Choroid plexus epithelial cell (primary cell): ENCODE measurements at regions not wholly inside any gene's neighbourhood (a gene's known extent, or its start where the extent isn't known, plus 50 kb on each side); places are given as distances from the start of the nearest gene placed in this dataset.
A peak's percentile ranks its signal among the peaks of the same experiment; 100 is the strongest.

Experiments
- DNase-seq: peaks from one replicate; pipeline ENCODE4 v3.0.0-alpha.2; 2010; ENCODE audit warnings: low read depth
- H3K4me3 ChIP-seq: 2 replicates; pipeline ENCODE4 v1.5.1; 2011; ENCODE audit warnings: low read depth, mild to moderate bottlenecking, control low read depth, low read length, moderate library complexity
- TF ChIP-seq, protein P1 (sequence below): conservative IDR thresholded peaks from 2 replicates; pipeline ENCODE4 v1.5.1; 2011; ENCODE audit warnings: low read depth, mild to moderate bottlenecking, control low read depth, inconsistent platforms, low read length, moderate library complexity

DNA sequence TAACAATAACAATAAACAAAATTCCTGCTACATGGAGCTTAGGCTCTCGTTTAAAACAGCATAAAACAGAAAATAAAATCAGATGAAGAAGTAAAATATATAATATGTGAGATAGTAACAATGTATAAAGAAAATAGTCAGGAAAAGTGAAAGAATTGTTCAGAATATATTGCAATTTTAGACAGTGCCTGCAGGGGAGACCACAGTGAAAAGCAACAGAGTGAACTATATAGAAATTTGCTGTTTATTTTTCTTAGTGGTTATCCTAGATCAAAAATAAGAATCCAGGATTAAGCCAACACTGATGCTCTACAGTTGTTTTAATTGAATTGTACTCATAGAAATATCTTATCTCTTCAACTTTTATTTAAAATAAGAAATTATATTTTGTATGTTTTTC is 1639.0 kb upstream of the B3GALT2 start:
- TF ChIP-seq, protein P1, sequence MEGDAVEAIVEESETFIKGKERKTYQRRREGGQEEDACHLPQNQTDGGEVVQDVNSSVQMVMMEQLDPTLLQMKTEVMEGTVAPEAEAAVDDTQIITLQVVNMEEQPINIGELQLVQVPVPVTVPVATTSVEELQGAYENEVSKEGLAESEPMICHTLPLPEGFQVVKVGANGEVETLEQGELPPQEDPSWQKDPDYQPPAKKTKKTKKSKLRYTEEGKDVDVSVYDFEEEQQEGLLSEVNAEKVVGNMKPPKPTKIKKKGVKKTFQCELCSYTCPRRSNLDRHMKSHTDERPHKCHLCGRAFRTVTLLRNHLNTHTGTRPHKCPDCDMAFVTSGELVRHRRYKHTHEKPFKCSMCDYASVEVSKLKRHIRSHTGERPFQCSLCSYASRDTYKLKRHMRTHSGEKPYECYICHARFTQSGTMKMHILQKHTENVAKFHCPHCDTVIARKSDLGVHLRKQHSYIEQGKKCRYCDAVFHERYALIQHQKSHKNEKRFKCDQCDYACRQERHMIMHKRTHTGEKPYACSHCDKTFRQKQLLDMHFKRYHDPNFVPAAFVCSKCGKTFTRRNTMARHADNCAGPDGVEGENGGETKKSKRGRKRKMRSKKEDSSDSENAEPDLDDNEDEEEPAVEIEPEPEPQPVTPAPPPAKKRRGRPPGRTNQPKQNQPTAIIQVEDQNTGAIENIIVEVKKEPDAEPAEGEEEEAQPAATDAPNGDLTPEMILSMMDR = peak; percentile 19
- DNase-seq = no peak
- no peak overlapping the region for H3K4me3 ChIP-seq

DNA sequence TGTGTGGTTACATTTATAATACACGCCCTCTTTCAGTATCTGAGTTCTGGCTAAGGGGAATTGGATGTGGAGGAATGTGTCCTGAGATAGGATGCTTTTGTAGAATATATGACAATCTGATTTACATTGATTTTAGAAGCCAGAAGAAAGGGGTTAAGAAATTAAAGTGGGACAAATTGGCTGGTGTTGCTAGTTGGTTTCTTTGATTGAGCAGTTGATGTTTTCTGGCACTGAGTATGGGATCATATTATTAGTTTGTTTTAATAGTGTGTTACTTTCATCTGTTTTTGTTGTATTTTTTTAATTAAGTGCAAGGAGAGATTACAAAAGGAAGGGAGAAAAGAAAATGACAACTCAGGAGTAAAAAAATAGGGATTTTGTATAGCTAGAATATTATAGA is 1634.7 kb upstream of the B3GALT2 start:
- no peak for DNase-seq
- TF ChIP-seq, protein P1 = no peak
- H3K4me3 ChIP-seq = no peak overlapping the region

DNA sequence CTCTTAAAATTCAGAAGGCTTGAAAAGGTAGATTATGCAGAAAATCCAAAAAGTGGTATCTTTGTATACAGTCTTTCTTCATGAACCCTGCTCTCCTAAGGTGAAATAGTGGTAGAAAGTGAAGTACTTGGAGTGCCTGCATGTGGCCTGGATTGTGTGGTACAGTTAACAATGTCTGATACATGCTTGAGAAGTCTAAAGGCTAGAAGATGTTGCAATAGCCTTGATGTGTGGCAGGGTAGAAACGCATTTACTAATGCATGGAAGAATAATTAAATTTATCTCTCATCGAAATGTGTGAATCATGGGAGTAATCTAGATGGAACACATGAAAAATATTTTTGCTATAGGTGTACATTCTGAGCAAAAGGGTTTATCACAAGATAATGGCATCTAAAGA is 1632.3 kb upstream of the B3GALT2 start:
- no peak overlapping the region for H3K4me3 ChIP-seq
- TF ChIP-seq, protein P1 = no peak
- DNase-seq = no peak

DNA sequence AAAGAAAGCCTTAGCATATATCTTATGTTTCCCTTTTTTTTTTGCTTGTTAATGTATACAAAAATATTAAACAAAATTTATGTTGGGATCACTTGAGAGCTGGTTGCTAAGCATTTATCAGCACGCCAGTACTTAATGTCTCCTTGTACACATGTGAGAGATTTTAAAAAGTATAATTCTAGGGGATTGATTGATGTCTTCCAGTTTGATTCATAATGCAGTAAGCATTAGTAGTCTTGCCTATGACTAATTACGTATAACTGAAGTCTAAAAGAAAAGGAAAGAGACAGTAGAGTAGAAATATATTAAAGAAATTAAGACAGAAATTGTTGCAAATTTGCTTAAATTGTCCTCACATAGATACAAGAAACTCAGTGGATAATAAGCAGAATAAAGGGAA is 1630.4 kb upstream of the B3GALT2 start:
- no peak for DNase-seq
- TF ChIP-seq, protein P1 = no peak
- H3K4me3 ChIP-seq = no peak overlapping the region

DNA sequence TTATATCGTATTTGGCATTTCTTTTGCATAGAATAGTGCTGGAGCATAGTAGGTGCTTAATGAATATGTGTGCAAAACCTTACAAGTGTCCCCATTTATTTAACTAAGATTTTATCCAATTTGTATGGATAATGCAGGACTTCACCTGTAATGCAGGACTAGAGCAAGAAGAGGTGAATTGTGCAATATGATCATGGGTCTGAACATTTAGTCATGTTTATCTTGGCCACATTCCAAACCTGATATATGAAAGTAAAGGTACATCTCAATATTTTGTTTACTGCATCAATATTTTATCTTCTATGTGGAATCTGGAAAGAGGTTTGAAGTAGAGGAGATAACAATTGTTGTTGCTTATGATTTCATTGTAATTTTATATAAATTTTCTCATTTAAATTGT is 1626.7 kb upstream of the B3GALT2 start:
- DNase-seq = no peak
- no peak overlapping the region for H3K4me3 ChIP-seq
- TF ChIP-seq, protein P1 = no peak

DNA sequence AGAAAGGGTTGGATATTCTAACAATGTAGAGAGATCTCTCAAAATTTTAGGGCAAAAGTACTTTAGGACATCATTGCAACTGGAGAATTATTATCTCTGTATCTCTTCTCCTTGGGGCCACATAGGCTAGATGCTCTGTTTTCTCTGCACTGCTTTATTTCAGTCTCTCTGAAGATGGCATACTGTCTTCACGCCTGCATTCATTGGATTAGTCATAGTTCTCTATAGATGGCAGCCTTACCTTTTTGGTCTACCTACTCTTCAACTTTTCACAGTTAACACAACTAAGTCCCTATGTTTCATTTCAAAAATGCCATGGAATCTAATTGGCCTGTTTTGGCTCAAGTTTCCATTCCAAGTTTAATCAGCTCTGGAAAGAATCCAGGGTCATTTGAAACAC is 1623.3 kb upstream of the B3GALT2 start:
- no peak for DNase-seq
- H3K4me3 ChIP-seq = no peak overlapping the region
- TF ChIP-seq, protein P1 = no peak

DNA sequence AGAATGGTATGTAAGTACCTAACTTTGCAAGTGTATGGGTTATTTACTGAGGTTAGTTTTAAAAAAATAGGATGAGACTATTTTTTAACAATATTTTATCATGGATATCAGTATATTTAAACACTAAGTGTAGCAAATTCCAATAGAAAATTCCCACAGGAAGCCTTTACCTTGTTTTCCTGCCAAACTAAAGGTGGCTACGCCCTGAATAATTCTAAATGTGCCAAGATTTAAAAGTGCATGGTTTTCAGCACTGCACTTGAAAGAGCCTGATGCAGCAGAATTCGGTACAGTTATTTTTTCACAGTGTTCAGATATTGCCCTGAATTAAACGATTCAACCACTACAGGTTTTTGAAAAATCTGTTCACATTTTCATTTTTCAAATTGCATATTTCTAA is 1622.8 kb upstream of the B3GALT2 start:
- no peak for DNase-seq
- TF ChIP-seq, protein P1 = no peak
- no peak overlapping the region for H3K4me3 ChIP-seq
